Heart right ventricle (tissue), 16 donors: ENCODE measurements at regions not wholly inside any gene's neighbourhood (a gene's known extent, or its start where the extent isn't known, plus 50 kb on each side); places are given as distances from the start of the nearest gene placed in this dataset.

ENCODE experiments used
- ATAC-seq, 8 donors: fragments of 200-7000 bp; cut with Tn5 transposase; one replicate each; pipeline ENCODE4 v1.9.1; 2020; ENCODE audit warnings: mild to moderate bottlenecking in 8 of 8, moderate library complexity in 8 of 8, moderate number of reproducible peaks in 1 of 8
- DNase-seq, 2 donors: peaks; one replicate each; pipeline ENCODE4 v3.0.0-alpha.2; 2020
- H3K27ac ChIP-seq, 10 donors: fragments of 200-600 bp; sonication (generic) in 2 of 10; one replicate each; pipeline versions ENCODE4 v1.5.0 to v1.8.0; 2020 to 2022; ENCODE audit warnings: mild to moderate bottlenecking in 3 of 10
- H3K27me3 ChIP-seq, 7 donors: fragments of 200-600 bp; one replicate each; pipeline ENCODE4 v1.8.0; 2021 to 2022; ENCODE audit warnings: mild to moderate bottlenecking in 2 of 7
- H3K36me3 ChIP-seq, 9 donors: fragments of 200-600 bp; sonication (generic) in 1 of 9; one replicate each; pipeline versions ENCODE4 v1.5.0 to v1.8.0; 2020 to 2022; ENCODE audit warnings: mild to moderate bottlenecking in 2 of 9
- H3K4me1 ChIP-seq, 9 donors: fragments of 200-600 bp; sonication (generic) in 1 of 9; one replicate each; pipeline versions ENCODE4 v1.5.0 to v1.8.0; 2020 to 2022; ENCODE audit warnings: mild to moderate bottlenecking in 4 of 9
- H3K4me3 ChIP-seq, 10 donors: fragments of 200-600 bp; sonication (generic) in 2 of 10; one replicate each; pipeline versions ENCODE4 v1.5.0 to v1.8.0; 2020 to 2022; ENCODE audit warnings: mild to moderate bottlenecking in 7 of 10, moderate library complexity in 2 of 10
- H3K9me3 ChIP-seq, 11 donors: fragments of 200-600 bp in 10 of 11; sonication (generic) in 2 of 11; one replicate each; pipeline versions ENCODE4 v1.5.0 to v1.8.0; 2013 to 2022; ENCODE audit warnings: mild to moderate bottlenecking in 2 of 11, control low read depth in 1 of 11, moderate library complexity in 1 of 11
- CTCF ChIP-seq, 9 donors: fragments of 200-600 bp; sonication (generic) in 2 of 9; IDR thresholded peaks; one replicate each; pipeline versions ENCODE4 v1.5.0 to v1.8.0; 2021 to 2022; ENCODE audit warnings: antibody characterized with exemption in 9 of 9, mild to moderate bottlenecking in 5 of 9, moderate library complexity in 1 of 9
- WGBS, 2 donors: extraction: QIAGEN DNeasy Blood & Tissue Kit; methylation state at CpG; one replicate each; pipeline ENCODE4 v1.1.7; 2013; ENCODE audit warnings: inconsistent platforms in 1 of 2; 5-methylcytosine and 5-hydroxymethylcytosine counted together
- intact Hi-C, 10 donors: fragments of 100-400 bp; cut with DNase I; formaldehyde crosslinking; loops; one replicate each; pipeline versions ENCODE4 v1.11.1 to v1.14.2; 2022
- donor health status: Arrhythmogenic right ventricular cardiomyopathy.
- donor health status: ischemic (EF 13 %, LVEDD 7.1; RV severe dilation, severe dysfunction).
- donor health status: healthy with polysubstance abuse.
- donor health status: DM: no; HTN: yes; CAD: no.
- donor health status: DM: no; HTN: no; CAD: no.
- donor health status: ischemic (EF 25% LVEDD 6.9; RV normal size, moderate dysfunction).
- donor health status: ischemic (EF 25% LVEDD 5.7; RV mildly dilated, moderate dysfunction).
- donor health status: healthy.
- donor health status: DM: yes; HTN: yes; CAD: no.
- donor health status: Ischemic cardiomyopathy.
- donor health status: ischemic (EF 35%, LVEDD 5.7; RV mildly dilated, moderate dysfunction).
- donor health status: nonischemic (EF 11% LVEDD 7.7; RV severe dilation, severe dysfunction).
- donor health status: DM: yes; HTN: yes; CAD: no.
- donor health status: PGD.
- donor health status: ischemic (EF 29% LVEDD 5.4; RV normal size, mild dysfunction).
- donor health status: nonischemic (EF 23%, LVEDD 6.1; RV moderate dilation, normal function).

GRCh38 chr6:99111590-99111989 is 163.8 kb upstream of the FBXL4 start:
- no peak for TF ChIP-seq CTCF (IDR thresholded peaks at IDR 0.05)
- no peaks in the 10 kb centered on the region for H3K4me1 ChIP-seq
- DNase-seq (no peak), ATAC-seq (no peak)
- peaks cover 0 to 33% (median 3%) of the 10 kb centered on the region in 7 donors for H3K27me3 ChIP-seq
- H3K4me3 ChIP-seq, result no peak overlapping the region
- H3K9me3 ChIP-seq, result peaks cover 0 to 13% (median 0%) of the 10 kb centered on the region in 11 donors
- no peak overlapping the region for H3K27ac ChIP-seq
- 85 to 92% methylated on average over 3 of the region's 3 CpGs for WGBS, 2 donors
- H3K36me3 ChIP-seq, result no peaks in the 10 kb centered on the region
- intact Hi-C loops, result loop anchor here in 3 of 10 donors (10.0 kb wide), 1 partner anchor 1617 kb away; no protein-coding TSS in a partner anchor

- Histone ChIP-seq H3K9me3 (peaks cover 0 to 13% (median 0%) of the 10 kb centered on the region in 11 donors), H3K27ac (no peak overlapping the region), H3K4me3 (no peak overlapping the region), H3K4me1 (no peaks in the 10 kb centered on the region), H3K27me3 (peaks cover 0 to 19% (median 0%) of the 10 kb centered on the region in 7 donors), H3K36me3 (no peaks in the 10 kb centered on the region)
- ATAC-seq (peak in 1 of 8 donors; percentile 85), DNase-seq (no peak)
- 9 to 13% methylated on average over 3 of the region's 3 CpGs for WGBS, 2 donors
- no peak for TF ChIP-seq CTCF (IDR thresholded peaks at IDR 0.05)
- intact Hi-C loops, result loop anchor here in 3 of 10 donors (10.0 kb wide), 1 partner anchor 1615 kb away; no protein-coding TSS in a partner anchor
Measured at GRCh38 chr6:99110029-99110428, 162.3 kb upstream of the FBXL4 start.

GRCh38 chr6:99104218-99104617 is 156.5 kb upstream of the FBXL4 start:
- no peak overlapping the region for H3K4me3 ChIP-seq
- no peak for TF ChIP-seq CTCF (IDR thresholded peaks at IDR 0.05)
- no peak for DNase-seq
- peaks cover 0 to 11% (median 0%) of the 10 kb centered on the region in 7 donors for H3K27me3 ChIP-seq
- no peaks in the 10 kb centered on the region for H3K4me1 ChIP-seq
- no peaks in the 10 kb centered on the region for H3K36me3 ChIP-seq
- ATAC-seq, result no peak
- 71 to 74% methylated on average over 3 of the region's 3 CpGs for WGBS, 2 donors
- intact Hi-C loops, result no loop called here
- H3K27ac ChIP-seq, result no peak overlapping the region
- peaks cover 0 to 10% (median 0%) of the 10 kb centered on the region in 11 donors for H3K9me3 ChIP-seq

- DNase-seq (no peak), ATAC-seq (peak in 1 of 8 donors; percentile 64)
Measured at GRCh38 chr6:99099243-99099642, 151.5 kb upstream of the FBXL4 start.

More at GRCh38 chr6:99099243-99099642, 151.5 kb upstream of the FBXL4 start:
- TF ChIP-seq CTCF (IDR thresholded peaks at IDR 0.05), result no peak
- peaks cover 0 to 8% (median 0%) of the 10 kb centered on the region in 7 donors for H3K27me3 ChIP-seq
- no peaks in the 10 kb centered on the region for H3K4me1 ChIP-seq
- no peaks in the 10 kb centered on the region for H3K9me3 ChIP-seq
- no peaks in the 10 kb centered on the region for H3K36me3 ChIP-seq
- H3K4me3 ChIP-seq, result no peak overlapping the region
- no peak overlapping the region for H3K27ac ChIP-seq
- intact Hi-C loops, result no loop called here
